GM19023 (cell line): ENCODE measurements at regions not wholly inside any gene's neighbourhood (a gene's known extent, or its start where the extent isn't known, plus 50 kb on each side); places are given as distances from the start of the nearest gene placed in this dataset.

Experiments used
- ATAC-seq: cut with Tn5 transposase; IDR thresholded peaks from one replicate; pipeline ENCODE4 v1.9.1; 2021; ENCODE audit warnings: mild to moderate bottlenecking, moderate library complexity; ENCODE audit not compliant: unreplicated experiment

GRCh38 chr1:56196839-56197238 lies 382.5 kb downstream of the PLPP3 start:
- ATAC-seq: no peak

DNA sequence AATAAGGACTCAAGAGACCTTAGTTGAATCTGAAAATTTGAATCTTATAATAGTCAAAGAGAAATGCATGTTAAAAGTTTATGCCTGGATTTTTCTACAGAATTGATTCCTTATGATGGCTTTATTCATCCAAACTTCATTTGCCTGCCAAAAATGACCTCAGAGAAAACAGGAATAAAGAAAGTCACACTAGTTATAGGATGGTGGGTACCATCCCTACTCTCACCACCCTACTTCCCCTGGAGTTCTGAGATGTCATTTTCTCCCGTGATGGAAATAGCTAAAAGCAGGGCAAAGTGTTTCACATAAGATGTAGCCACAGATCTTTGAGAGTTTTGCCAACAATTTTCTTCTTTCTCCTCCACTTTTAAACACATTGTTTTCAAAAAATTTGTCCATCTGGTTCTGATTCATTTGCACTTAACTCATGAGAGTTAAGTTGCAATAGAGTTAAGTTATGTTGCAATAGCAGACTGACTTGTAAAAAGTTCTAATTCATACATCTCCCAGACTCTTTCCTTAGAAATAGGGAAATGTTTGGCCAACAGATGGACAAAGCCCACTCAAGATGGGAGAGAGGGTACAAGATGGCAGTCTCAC lies 384.6 kb downstream of the PLPP3 start:
- ATAC-seq: no peak

- ATAC-seq: no peak
Observed at GRCh38 chr1:56193656-56194055, 385.7 kb downstream of the PLPP3 start.

DNA sequence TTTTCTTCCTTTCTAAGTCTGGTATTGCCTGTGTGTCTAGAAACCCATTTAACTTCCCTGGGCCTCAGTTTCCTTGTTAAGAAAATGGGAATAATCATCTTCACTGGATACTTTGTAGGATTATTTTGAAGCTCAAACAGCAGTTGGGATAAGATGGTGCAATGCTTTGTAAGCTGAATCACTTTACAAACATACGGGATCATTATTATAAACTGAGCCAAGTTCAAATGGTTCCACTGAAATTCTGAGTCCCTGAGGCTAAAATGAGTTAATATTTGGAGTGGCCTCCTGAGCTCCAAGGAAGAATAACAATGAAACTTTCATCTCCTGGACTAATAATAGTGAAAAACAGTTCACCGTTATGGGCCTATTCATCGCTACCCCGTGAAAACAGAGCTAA lies 388.0 kb downstream of the PLPP3 start:
- no peak for ATAC-seq

- ATAC-seq: no peak
Observed at GRCh38 chr1:56190806-56191365, 388.5 kb downstream of the PLPP3 start.

GRCh38 chr1:56189946-56190805 lies 389.2 kb downstream of the PLPP3 start:
- ATAC-seq: no peak

DNA sequence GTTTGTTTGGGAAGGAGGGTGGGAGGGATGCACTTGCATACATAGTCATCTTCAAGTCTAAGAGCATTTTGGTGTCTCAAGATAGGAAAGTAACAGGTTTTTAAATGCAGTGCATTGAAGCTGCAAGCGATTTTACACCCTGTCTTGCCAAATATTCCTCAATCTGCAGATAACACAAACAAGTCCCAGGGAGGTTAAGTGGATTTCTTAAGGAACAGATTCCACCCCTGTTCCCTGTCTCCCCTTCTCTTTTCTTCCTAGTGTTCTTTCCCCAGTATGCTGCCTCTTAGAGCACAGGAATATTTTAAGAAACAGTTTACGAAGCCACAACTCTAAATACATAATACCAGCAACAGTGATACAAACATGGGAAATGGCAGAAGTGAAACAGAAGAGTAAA lies 389.9 kb downstream of the PLPP3 start:
- no peak for ATAC-seq

DNA sequence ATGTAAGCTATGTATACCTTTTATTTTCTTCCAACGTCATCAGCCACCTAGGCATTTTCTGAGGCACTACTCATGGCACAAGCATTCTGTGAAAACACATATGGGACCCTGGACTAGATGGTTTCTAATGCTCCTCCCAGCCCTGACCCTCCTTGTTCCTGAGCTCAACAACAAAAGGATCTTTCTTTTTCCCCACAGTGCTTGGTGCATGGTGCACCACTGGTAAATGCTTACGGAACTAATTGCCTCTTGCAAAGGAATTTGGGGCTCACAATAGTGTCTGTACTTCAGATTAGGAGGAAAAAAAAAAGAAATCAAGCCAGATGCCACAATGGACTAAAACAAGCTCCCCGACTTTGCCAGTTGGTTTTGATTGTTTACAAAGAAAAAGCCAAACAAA lies 390.5 kb downstream of the PLPP3 start:
- no peak for ATAC-seq

DNA sequence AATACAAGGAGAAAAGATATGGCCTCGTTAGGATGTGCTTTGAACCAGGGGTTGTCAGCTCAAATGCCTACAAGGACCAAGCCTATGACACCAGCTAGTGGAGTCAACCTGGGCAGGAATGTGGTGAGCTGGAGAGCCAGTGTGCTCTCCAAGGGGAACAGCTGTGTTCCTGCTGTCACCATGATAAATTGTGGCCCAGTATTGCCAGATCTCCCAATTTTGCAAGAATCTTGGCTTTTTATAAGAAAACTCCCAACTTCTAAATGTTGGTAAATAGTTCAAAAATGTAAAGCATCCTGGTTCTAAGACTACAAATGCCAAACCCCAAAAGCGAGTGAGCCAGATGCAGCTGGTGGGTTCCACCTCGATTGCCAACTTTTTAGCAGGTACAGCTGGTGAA lies 391.1 kb downstream of the PLPP3 start:
- no peak for ATAC-seq

GRCh38 chr1:56187405-56187804 lies 392.0 kb downstream of the PLPP3 start:
- no peak for ATAC-seq

DNA sequence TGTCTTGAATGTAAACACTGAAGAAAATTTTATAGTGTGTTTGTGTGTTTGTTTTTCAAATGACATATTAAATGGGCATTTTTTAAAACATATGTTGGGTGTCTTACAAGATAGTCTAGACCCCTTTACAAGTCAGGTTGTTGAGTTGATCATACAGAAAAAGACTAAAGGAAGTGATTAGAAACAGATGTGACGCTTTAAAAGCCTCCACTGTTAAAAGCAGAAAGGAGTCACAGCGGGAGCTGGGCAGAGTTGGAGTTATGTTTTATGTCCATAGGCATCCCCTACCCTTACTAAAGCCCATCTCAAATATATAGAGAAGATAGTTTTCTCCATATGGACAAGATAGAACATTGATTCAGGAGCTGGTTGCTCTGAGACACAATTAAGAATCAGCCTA lies 393.9 kb downstream of the PLPP3 start:
- no peak for ATAC-seq

GRCh38 chr1:56183151-56183550 lies 396.2 kb downstream of the PLPP3 start:
- no peak for ATAC-seq

GRCh38 chr1:56180520-56181190 lies 398.7 kb downstream of the PLPP3 start:
- no peak for ATAC-seq

GRCh38 chr1:56179543-56179942 lies 399.8 kb downstream of the PLPP3 start:
- no peak for ATAC-seq

- no peak for ATAC-seq
Observed at GRCh38 chr1:56175211-56175610, 404.2 kb downstream of the PLPP3 start.

GRCh38 chr1:56174176-56174885 lies 405.0 kb downstream of the PLPP3 start:
- no peak for ATAC-seq

- ATAC-seq: no peak
Observed at GRCh38 chr1:56173736-56174135, 405.6 kb downstream of the PLPP3 start.

DNA sequence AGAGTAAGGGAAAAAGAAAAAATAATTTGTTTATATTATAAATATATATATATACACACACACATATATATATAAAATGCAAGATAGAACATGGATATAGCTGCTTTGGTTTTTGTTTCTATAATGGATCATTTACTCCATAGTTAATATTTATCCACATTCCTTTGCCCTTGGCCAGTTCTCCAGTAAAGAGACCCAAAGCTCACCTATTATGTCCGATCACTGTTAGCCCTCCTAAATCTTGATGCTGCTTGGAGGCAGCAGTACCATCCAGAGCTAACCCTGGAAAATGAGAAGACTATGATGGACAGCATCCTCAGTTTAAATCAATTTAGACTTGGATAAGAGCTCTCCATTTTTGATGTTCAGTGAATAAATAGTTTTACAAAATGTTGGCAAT lies 407.7 kb downstream of the PLPP3 start:
- ATAC-seq: no peak

- no peak for ATAC-seq
Observed at GRCh38 chr1:56170784-56171320, 408.5 kb downstream of the PLPP3 start.

- ATAC-seq: no peak
Observed at GRCh38 chr1:56169856-56170255, 409.5 kb downstream of the PLPP3 start.

- no peak for ATAC-seq
Observed at GRCh38 chr1:56168176-56168575, 411.2 kb downstream of the PLPP3 start.
